Trophoblast cell (in vitro differentiated cells and primary cell): ENCODE measurements at regions not wholly inside any gene's neighbourhood (a gene's known extent, or its start where the extent isn't known, plus 50 kb on each side); places are given as distances from the start of the nearest gene placed in this dataset.

ENCODE experiments used
- DNase-seq, 2 donors: peaks; one replicate each; pipeline ENCODE4 v3.0.0-alpha.2; 2016
- H2AFZ ChIP-seq: 2 replicates; pipeline ENCODE4 v1.6.1; 2013; ENCODE audit warnings: low read length, moderate library complexity, mild to moderate bottlenecking; ENCODE audit not compliant: insufficient read depth, poor library complexity
- H2AK5ac ChIP-seq: 2 replicates; pipeline ENCODE4 v1.6.1; 2013; ENCODE audit warnings: mild to moderate bottlenecking, low read length
- H2BK120ac ChIP-seq: 2 replicates; pipeline ENCODE4 v1.6.1; 2013; ENCODE audit warnings: low read length, mild to moderate bottlenecking, moderate library complexity; ENCODE audit not compliant: insufficient read depth, poor library complexity
- H2BK12ac ChIP-seq: 2 replicates; pipeline ENCODE4 v1.6.1; 2013; ENCODE audit warnings: mild to moderate bottlenecking, low read length, moderate library complexity
- H2BK5ac ChIP-seq: 2 replicates; pipeline ENCODE4 v1.6.1; 2013; ENCODE audit warnings: low read length, low read depth, moderate library complexity, mild to moderate bottlenecking; ENCODE audit not compliant: poor library complexity
- H3K14ac ChIP-seq: 2 replicates; pipeline ENCODE4 v1.6.1; 2013; ENCODE audit warnings: mild to moderate bottlenecking, low read length
- H3K18ac ChIP-seq: 2 replicates; pipeline ENCODE4 v1.6.1; 2013; ENCODE audit warnings: mild to moderate bottlenecking, low read length
- H3K23ac ChIP-seq: 2 replicates; pipeline ENCODE4 v1.6.1; 2013; ENCODE audit warnings: low read length
- H3K27ac ChIP-seq: 2 replicates; pipeline ENCODE4 v1.5.1; 2013; ENCODE audit warnings: low read depth, mild to moderate bottlenecking, inconsistent platforms, low read length, moderate library complexity
- H3K27me3 ChIP-seq: 2 replicates; pipeline ENCODE4 v1.6.1; 2013; ENCODE audit warnings: inconsistent platforms, mild to moderate bottlenecking, low read length, moderate library complexity; ENCODE audit not compliant: insufficient read depth
- H3K36me3 ChIP-seq, 2 experiments: 1 replicate in 1 of 2; 2 replicates in 1 of 2; pipeline ENCODE4 v1.6.1; 2013; ENCODE audit warnings: low read length in 2 of 2, mild to moderate bottlenecking in 2 of 2, moderate library complexity in 1 of 2; ENCODE audit not compliant: insufficient read depth in 2 of 2, control insufficient read depth in 1 of 2
- H3K4ac ChIP-seq: 2 replicates; pipeline ENCODE4 v1.6.1; 2013; ENCODE audit warnings: low read depth, mild to moderate bottlenecking, low read length, moderate library complexity
- H3K4me1 ChIP-seq, 2 experiments: 1 replicate in 1 of 2; 2 replicates in 1 of 2; pipeline ENCODE4 v1.6.1; 2013; ENCODE audit warnings: low read length in 2 of 2, mild to moderate bottlenecking in 2 of 2, moderate library complexity in 1 of 2; ENCODE audit not compliant: insufficient read depth in 2 of 2, control insufficient read depth in 1 of 2
- H3K4me2 ChIP-seq: 2 replicates; pipeline ENCODE4 v1.6.1; 2013; ENCODE audit warnings: inconsistent platforms, mild to moderate bottlenecking, low read length, moderate library complexity
- H3K4me3 ChIP-seq: 2 replicates; pipeline ENCODE4 v1.5.1; 2013; ENCODE audit warnings: mild to moderate bottlenecking, low read depth, low read length, inconsistent platforms
- H3K79me1 ChIP-seq: one replicate; pipeline ENCODE4 v1.6.1; 2013; ENCODE audit warnings: low read length
- H3K79me2 ChIP-seq: 2 replicates; pipeline ENCODE4 v1.6.1; 2013; ENCODE audit warnings: low read length, mild to moderate bottlenecking; ENCODE audit not compliant: control insufficient read depth, insufficient read depth, poor library complexity
- H3K9ac ChIP-seq: 2 replicates; pipeline ENCODE4 v1.6.1; 2013; ENCODE audit warnings: mild to moderate bottlenecking, low read length
- H3K9me3 ChIP-seq: 2 replicates; pipeline ENCODE4 v1.6.1; 2013; ENCODE audit warnings: low read depth, mild to moderate bottlenecking, control low read depth, inconsistent platforms, low read length; ENCODE audit not compliant: insufficient read depth
- H4K12ac ChIP-seq: 2 replicates; pipeline ENCODE4 v1.6.1; 2013; ENCODE audit warnings: low read depth, mild to moderate bottlenecking, low read length, moderate library complexity
- H4K8ac ChIP-seq: 2 replicates; pipeline ENCODE4 v1.6.1; 2013; ENCODE audit warnings: low read depth, mild to moderate bottlenecking, low read length, moderate library complexity
- H4K91ac ChIP-seq: one replicate; pipeline ENCODE4 v1.6.1; 2013; ENCODE audit warnings: low read depth, mild to moderate bottlenecking, low read length, moderate library complexity
- WGBS: extraction: QIAGEN DNeasy Blood & Tissue Kit; methylation state at CpG from one replicate; pipeline ENCODE4 v1.1.7; 2013; ENCODE audit warnings: missing lambda C conversion rate; ENCODE audit not compliant: insufficient read length, insufficient coverage; ENCODE audit errors: extremely low coverage; 5-methylcytosine and 5-hydroxymethylcytosine counted together

DNA sequence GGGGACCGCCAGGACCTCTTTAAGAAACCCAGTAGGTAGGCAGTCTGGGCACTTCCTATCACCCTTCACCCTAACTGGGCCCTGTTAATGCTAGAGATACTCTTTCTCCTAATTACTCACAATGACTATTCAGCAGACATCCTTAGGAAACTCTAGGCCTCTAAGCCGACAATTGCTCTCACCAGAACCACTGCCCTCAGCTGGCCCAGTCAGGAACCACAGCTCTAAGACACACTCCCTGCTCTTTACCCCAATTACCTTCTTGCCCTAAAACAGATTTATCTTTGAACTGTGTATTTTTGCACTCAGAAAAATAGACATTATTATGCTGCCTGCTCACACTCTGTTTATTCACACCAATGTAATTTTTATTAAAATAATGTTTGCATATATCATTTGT is 432.6 kb upstream of the SLC30A5 start:
- H3K23ac ChIP-seq = no peak overlapping the region
- no peak overlapping the region for H3K4ac ChIP-seq
- H2AFZ ChIP-seq = no peak overlapping the region
- H3K4me3 ChIP-seq = no peak overlapping the region
- no CpG with 5 or more reads among the region's 2 CpGs for WGBS
- H3K4me2 ChIP-seq = no peak overlapping the region
- no peaks in the 10 kb centered on the region for H3K79me1 ChIP-seq
- H3K9me3 ChIP-seq = no peaks in the 10 kb centered on the region
- H3K9ac ChIP-seq = no peak overlapping the region
- H3K36me3 ChIP-seq = no peaks in the 10 kb centered on the region
- H4K91ac ChIP-seq = no peak overlapping the region
- no peak overlapping the region for H2BK5ac ChIP-seq
- no peak overlapping the region for H4K12ac ChIP-seq
- H3K18ac ChIP-seq = no peak overlapping the region
- no peak overlapping the region for H3K14ac ChIP-seq
- no peaks in the 10 kb centered on the region for H3K27me3 ChIP-seq
- no peaks in the 10 kb centered on the region for H3K79me2 ChIP-seq
- DNase-seq = no peak
- peaks cover 3 to 8% of the 10 kb centered on the region in 2 experiments for H3K4me1 ChIP-seq
- H2AK5ac ChIP-seq = no peak overlapping the region
- H3K27ac ChIP-seq = no peak overlapping the region
- H2BK120ac ChIP-seq = no peak overlapping the region
- H4K8ac ChIP-seq = no peak overlapping the region
- H2BK12ac ChIP-seq = no peak overlapping the region

DNA sequence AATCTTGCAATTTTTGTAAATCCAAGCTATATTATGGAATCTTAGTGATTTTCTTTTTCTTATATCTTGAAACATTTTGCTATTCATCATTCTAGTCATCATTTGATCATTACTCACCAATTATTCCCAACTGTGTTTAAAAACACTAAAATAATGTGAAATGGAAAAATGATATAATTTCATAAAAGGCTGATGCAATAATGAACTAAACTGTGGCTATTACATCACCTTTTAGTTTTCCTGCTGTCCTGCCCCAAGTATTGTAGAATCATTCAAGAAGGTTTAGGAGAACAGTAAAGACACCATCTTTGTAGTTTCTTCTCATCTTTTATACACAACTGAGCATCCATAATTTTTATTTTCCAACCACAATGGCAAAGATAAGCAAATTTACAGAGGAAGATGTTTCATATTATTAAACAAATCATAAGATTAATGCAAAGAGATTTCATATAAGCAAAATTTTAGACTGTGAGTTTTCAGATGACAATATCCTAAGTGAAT is 431.0 kb upstream of the SLC30A5 start:
- Histone ChIP-seq H3K79me1 (no peaks in the 10 kb centered on the region), H3K9me3 (no peaks in the 10 kb centered on the region), H3K79me2 (no peaks in the 10 kb centered on the region)

DNA sequence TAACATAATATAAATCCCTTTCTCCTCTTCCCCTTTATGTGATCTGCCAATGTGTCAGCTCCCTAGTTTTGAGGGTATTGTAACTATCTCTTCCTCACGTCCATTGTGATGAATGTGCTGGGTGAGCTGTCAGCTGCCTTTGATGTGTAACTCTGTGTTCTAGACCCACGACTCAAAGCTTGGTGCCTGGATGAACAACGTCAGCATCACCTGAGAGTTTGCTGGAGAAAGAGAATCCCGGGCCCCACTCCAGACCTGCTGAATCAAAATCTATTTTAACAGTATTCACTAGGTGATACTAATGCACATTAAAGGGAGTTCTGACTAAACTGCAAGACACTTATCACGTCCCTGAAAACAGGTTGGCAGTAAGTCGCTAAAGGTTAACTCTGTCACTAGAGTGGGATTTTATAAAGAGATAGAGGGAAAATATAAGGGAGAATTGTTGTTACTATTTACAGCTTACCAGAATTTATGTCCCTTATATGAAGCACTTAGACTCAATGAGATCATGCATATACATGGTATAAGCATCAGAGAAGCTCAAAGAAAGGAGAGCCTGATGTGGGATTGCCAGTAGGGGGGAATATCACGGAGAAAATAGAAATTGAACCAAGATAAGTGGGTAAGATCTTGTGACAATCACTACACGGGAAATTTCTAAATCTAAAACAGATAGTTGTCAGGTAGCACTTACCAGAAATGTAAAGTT is 423.8 kb upstream of the SLC30A5 start:
- H4K91ac ChIP-seq = no peak overlapping the region
- H2AK5ac ChIP-seq = no peak overlapping the region
- H3K4me1 ChIP-seq = peaks cover 5 to 11% of the 10 kb centered on the region in 2 experiments
- H3K79me1 ChIP-seq = no peaks in the 10 kb centered on the region
- no peak overlapping the region for H3K4me3 ChIP-seq
- no peak overlapping the region for H2BK5ac ChIP-seq
- no peak overlapping the region for H3K9ac ChIP-seq
- no peak overlapping the region for H2AFZ ChIP-seq
- H3K27ac ChIP-seq = no peak overlapping the region
- no peaks in the 10 kb centered on the region for H3K27me3 ChIP-seq
- no peak overlapping the region for H2BK12ac ChIP-seq
- H3K18ac ChIP-seq = no peak overlapping the region
- no peak overlapping the region for H3K4me2 ChIP-seq
- H3K23ac ChIP-seq = no peak overlapping the region
- no peaks in the 10 kb centered on the region for H3K36me3 ChIP-seq
- no peaks in the 10 kb centered on the region for H3K79me2 ChIP-seq
- DNase-seq = no peak
- H3K14ac ChIP-seq = no peak overlapping the region
- H4K12ac ChIP-seq = no peak overlapping the region
- H3K4ac ChIP-seq = no peak overlapping the region
- no CpG with 5 or more reads among the region's 8 CpGs for WGBS
- H2BK120ac ChIP-seq = no peak overlapping the region
- H4K8ac ChIP-seq = no peak overlapping the region
- H3K9me3 ChIP-seq = no peaks in the 10 kb centered on the region

More for the DNA sequence above, 431.0 kb upstream of the SLC30A5 start:
- H2BK5ac ChIP-seq = no peak overlapping the region
- no peaks in the 10 kb centered on the region for H3K36me3 ChIP-seq
- no peak overlapping the region for H3K9ac ChIP-seq
- H2AK5ac ChIP-seq = no peak overlapping the region
- DNase-seq = no peak
- H3K27ac ChIP-seq = no peak overlapping the region
- no peak overlapping the region for H3K4ac ChIP-seq
- H3K23ac ChIP-seq = no peak overlapping the region
- H2BK120ac ChIP-seq = no peak overlapping the region
- no peaks in the 10 kb centered on the region for H3K27me3 ChIP-seq
- no peak overlapping the region for H2BK12ac ChIP-seq
- no peak overlapping the region for H4K91ac ChIP-seq
- no peak overlapping the region for H3K14ac ChIP-seq
- no peak overlapping the region for H3K4me2 ChIP-seq
- no peak overlapping the region for H4K8ac ChIP-seq
- H3K4me1 ChIP-seq = no peaks in the 10 kb centered on the region
- no peak overlapping the region for H3K4me3 ChIP-seq
- H4K12ac ChIP-seq = no peak overlapping the region
- no peak overlapping the region for H2AFZ ChIP-seq
- no peak overlapping the region for H3K18ac ChIP-seq

DNA sequence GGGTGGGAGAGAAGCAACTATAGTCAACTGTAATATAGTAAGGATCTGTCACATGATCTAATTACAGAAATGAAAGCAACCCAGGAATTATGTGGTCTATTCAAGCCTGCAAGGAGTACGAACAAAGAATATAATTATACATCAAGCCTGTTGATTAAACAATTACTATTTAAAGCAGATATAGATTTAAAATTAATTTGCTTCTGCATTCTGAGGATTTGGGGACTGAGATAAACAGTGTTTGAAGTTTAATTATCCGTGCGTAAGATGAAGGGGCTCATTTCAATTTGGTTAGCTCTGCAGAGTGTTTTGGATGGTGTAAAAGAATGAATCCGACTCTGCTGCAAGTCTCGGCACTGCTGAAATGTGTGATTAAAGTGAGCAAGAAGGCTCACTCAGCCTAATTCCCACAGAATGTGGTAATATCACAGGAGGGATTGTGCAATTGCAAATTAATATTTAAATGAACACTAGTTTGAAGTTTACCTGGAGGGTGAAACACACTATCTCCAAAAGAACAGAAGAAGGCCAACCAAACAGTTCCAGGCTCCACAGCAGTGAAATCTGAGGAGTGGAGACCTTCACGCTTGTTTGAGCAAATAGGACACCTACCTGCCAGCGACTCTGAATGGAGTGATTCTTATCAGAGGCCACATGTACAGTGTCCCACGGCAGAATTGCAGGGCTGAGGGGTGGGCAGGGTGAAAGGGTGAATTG is 420.6 kb upstream of the SLC30A5 start:
- no peak overlapping the region for H3K4ac ChIP-seq
- no peak overlapping the region for H2BK5ac ChIP-seq
- H3K36me3 ChIP-seq = no peaks in the 10 kb centered on the region
- H3K27ac ChIP-seq = no peak overlapping the region
- H2BK12ac ChIP-seq = no peak overlapping the region
- no peak overlapping the region for H3K9ac ChIP-seq
- H4K8ac ChIP-seq = no peak overlapping the region
- H3K18ac ChIP-seq = no peak overlapping the region
- no peaks in the 10 kb centered on the region for H3K9me3 ChIP-seq
- H4K12ac ChIP-seq = no peak overlapping the region
- no peak for DNase-seq
- no peaks in the 10 kb centered on the region for H3K79me1 ChIP-seq
- H3K4me1 ChIP-seq = peaks cover 5 to 14% of the 10 kb centered on the region in 2 experiments
- no peak overlapping the region for H3K23ac ChIP-seq
- H3K14ac ChIP-seq = no peak overlapping the region
- H3K79me2 ChIP-seq = no peaks in the 10 kb centered on the region
- no CpG with 5 or more reads among the region's 8 CpGs for WGBS
- no peak overlapping the region for H3K4me3 ChIP-seq
- H2AFZ ChIP-seq = no peak overlapping the region
- H2AK5ac ChIP-seq = no peak overlapping the region
- H2BK120ac ChIP-seq = no peak overlapping the region
- H3K27me3 ChIP-seq = no peaks in the 10 kb centered on the region
- H4K91ac ChIP-seq = no peak overlapping the region
- H3K4me2 ChIP-seq = no peak overlapping the region
